T-helper 1 cell (primary cell): ENCODE measurements at regions not wholly inside any gene's neighbourhood (a gene's known extent, or its start where the extent isn't known, plus 50 kb on each side); places are given as distances from the start of the nearest gene placed in this dataset.
"Not testable (repeated sequence)": the region's sequence is repeated elsewhere in the genome, so short reads cannot be mapped to it uniquely, and the experiment has no call there.

Experiments used
- DNase-seq, 5 donors: peaks; one replicate each; pipeline ENCODE4 v3.0.0-alpha.2; 2012 to 2020

GRCh38 chr1:189289346-189289745 lies 1188.3 kb downstream of the BRINP3 start:
- no peak for DNase-seq

- DNase-seq = no peak
Measured at GRCh38 chr1:189301235-189301634, 1176.4 kb downstream of the BRINP3 start.

GRCh38 chr1:189305279-189305678 lies 1172.4 kb downstream of the BRINP3 start:
- no peak for DNase-seq

- DNase-seq = no peak
Measured at GRCh38 chr1:189311915-189312314, 1165.7 kb downstream of the BRINP3 start.

GRCh38 chr1:189312499-189312898 lies 1165.2 kb downstream of the BRINP3 start:
- DNase-seq = no peak

GRCh38 chr1:189313488-189313887 lies 1164.2 kb downstream of the BRINP3 start:
- no peak for DNase-seq

GRCh38 chr1:189315035-189315901 lies 1162.4 kb downstream of the BRINP3 start:
- DNase-seq = no peak

- DNase-seq = no peak
Measured at GRCh38 chr1:189323091-189323490, 1154.6 kb downstream of the BRINP3 start.

GRCh38 chr1:189331071-189331470 lies 1146.6 kb downstream of the BRINP3 start:
- not testable (repeated sequence) for DNase-seq

GRCh38 chr1:189336115-189337100 lies 1141.3 kb downstream of the BRINP3 start:
- no peak for DNase-seq

- no peak for DNase-seq
Measured at GRCh38 chr1:189349607-189350006, 1128.1 kb downstream of the BRINP3 start.

- no peak for DNase-seq
Measured at GRCh38 chr1:189350983-189351616, 1126.6 kb downstream of the BRINP3 start.

GRCh38 chr1:189351960-189352359 lies 1125.7 kb downstream of the BRINP3 start:
- DNase-seq = no peak

- DNase-seq = no peak
Measured at GRCh38 chr1:189356206-189356605, 1121.5 kb downstream of the BRINP3 start.

GRCh38 chr1:189357317-189357716 lies 1120.3 kb downstream of the BRINP3 start:
- DNase-seq = no peak

GRCh38 chr1:189369612-189370011 lies 1108.1 kb downstream of the BRINP3 start:
- DNase-seq = no peak

- DNase-seq = no peak
Measured at GRCh38 chr1:189374816-189375215, 1102.8 kb downstream of the BRINP3 start.

- DNase-seq = no peak
Measured at GRCh38 chr1:189405419-189405818, 1072.2 kb downstream of the BRINP3 start.

- DNase-seq = no peak
Measured at GRCh38 chr1:189409774-189410173, 1067.9 kb downstream of the BRINP3 start.

GRCh38 chr1:189424746-189425331 lies 1052.8 kb downstream of the BRINP3 start:
- DNase-seq = no peak

GRCh38 chr1:189429610-189430009 lies 1048.1 kb downstream of the BRINP3 start:
- no peak for DNase-seq

GRCh38 chr1:189431447-189431846 lies 1046.2 kb downstream of the BRINP3 start:
- no peak for DNase-seq

GRCh38 chr1:189432753-189433152 lies 1044.9 kb downstream of the BRINP3 start:
- DNase-seq = no peak
